ENCODE measurements at regions not wholly inside any gene's neighbourhood (a gene's known extent, or its start where the extent isn't known, plus 50 kb on each side); places are given as distances from the start of the nearest gene placed in this dataset.

- Histone ChIP-seq H3K4me2 (ENCODE audit: low read depth, low read length, poor library complexity, severe bottlenecking) (no peak overlapping the region), H3K27me3 (ENCODE audit: low read length) (no peaks in the 10 kb centered on the region), H4K20me1 (ENCODE audit: insufficient read depth, low read depth, low read length) (no peaks in the 10 kb centered on the region), H3K4me3 (ENCODE audit: low read length) (no peak overlapping the region), H3K9ac (ENCODE audit: low read length) (no peak overlapping the region), H3K4me1 (ENCODE audit: low read length) (no peaks in the 10 kb centered on the region), H3K9me2 (replicated peaks; ENCODE audit: insufficient read depth, low read length) (no peaks in the 10 kb centered on the region), H3K36me3 (ENCODE audit: insufficient read depth, low read length) (no peaks in the 10 kb centered on the region), H3K27ac (ENCODE audit: low read length) (no peak overlapping the region), H2AFZ (ENCODE audit: low read length) (no peak overlapping the region), H3K9me3 (ENCODE audit: low read length) (peaks cover 8% of the 10 kb centered on the region; the same call in 1 of the 2 replicates), H3K79me2 (ENCODE audit: low read length) (no peaks in the 10 kb centered on the region)
- DNase-seq = no peak
Measured at GRCh38 chr4:141501395-141501794, 135.0 kb upstream of the IL15 start.

DNA sequence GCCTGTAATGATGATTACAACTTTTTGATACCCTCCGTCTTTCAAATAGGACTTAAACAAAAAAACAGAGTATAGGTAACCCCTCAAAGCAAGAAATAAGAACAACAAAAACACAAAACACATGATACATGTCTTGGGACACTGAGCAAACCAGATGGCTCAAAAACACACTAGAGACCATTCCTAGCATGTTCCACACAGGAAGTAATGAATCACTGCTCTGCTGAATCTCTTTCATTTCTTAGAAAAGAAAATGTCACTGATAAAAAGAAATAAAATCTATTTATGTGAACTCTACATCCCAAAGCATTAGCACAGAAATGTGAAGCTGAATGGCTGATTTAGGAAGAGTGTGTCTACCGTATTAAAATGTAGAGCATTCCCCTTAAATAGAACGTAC lies 134.5 kb upstream of the IL15 start:
- no peaks in the 10 kb centered on the region for H4K20me1 ChIP-seq (ENCODE audit: insufficient read depth, low read depth, low read length)
- H3K27ac ChIP-seq (ENCODE audit: low read length) = no peak overlapping the region
- peaks cover 5% of the 10 kb centered on the region; the same call in 1 of the 2 replicates for H3K9me3 ChIP-seq (ENCODE audit: low read length)
- DNase-seq = no peak
- no peak overlapping the region for H3K9ac ChIP-seq (ENCODE audit: low read length)
- H3K79me2 ChIP-seq (ENCODE audit: low read length) = no peaks in the 10 kb centered on the region
- no peaks in the 10 kb centered on the region for H3K4me1 ChIP-seq (ENCODE audit: low read length)
- no peak overlapping the region for H3K4me2 ChIP-seq (ENCODE audit: low read depth, low read length, poor library complexity, severe bottlenecking)
- no peaks in the 10 kb centered on the region for H3K36me3 ChIP-seq (ENCODE audit: insufficient read depth, low read length)
- H2AFZ ChIP-seq (ENCODE audit: low read length) = no peak overlapping the region
- no peaks in the 10 kb centered on the region for H3K27me3 ChIP-seq (ENCODE audit: low read length)
- H3K4me3 ChIP-seq (ENCODE audit: low read length) = no peak overlapping the region
- H3K9me2 ChIP-seq (replicated peaks; ENCODE audit: insufficient read depth, low read length) = no peaks in the 10 kb centered on the region

- H3K9ac ChIP-seq (ENCODE audit: low read length) = no peak overlapping the region
- H3K27ac ChIP-seq (ENCODE audit: low read length) = no peak overlapping the region
- H3K9me2 ChIP-seq (replicated peaks; ENCODE audit: insufficient read depth, low read length) = no peaks in the 10 kb centered on the region
- peaks cover 5% of the 10 kb centered on the region; the same call in 1 of the 2 replicates for H3K9me3 ChIP-seq (ENCODE audit: low read length)
- no peaks in the 10 kb centered on the region for H3K27me3 ChIP-seq (ENCODE audit: low read length)
- no peaks in the 10 kb centered on the region for H3K4me1 ChIP-seq (ENCODE audit: low read length)
- no peaks in the 10 kb centered on the region for H3K36me3 ChIP-seq (ENCODE audit: insufficient read depth, low read length)
- no peak overlapping the region for H3K4me2 ChIP-seq (ENCODE audit: low read depth, low read length, poor library complexity, severe bottlenecking)
- no peak for DNase-seq
- no peaks in the 10 kb centered on the region for H4K20me1 ChIP-seq (ENCODE audit: insufficient read depth, low read depth, low read length)
- H3K4me3 ChIP-seq (ENCODE audit: low read length) = no peak overlapping the region
- H3K79me2 ChIP-seq (ENCODE audit: low read length) = no peaks in the 10 kb centered on the region
- no peak overlapping the region for H2AFZ ChIP-seq (ENCODE audit: low read length)
Measured at GRCh38 chr4:141502755-141503154, 133.6 kb upstream of the IL15 start.

GRCh38 chr4:141503260-141503659 lies 133.1 kb upstream of the IL15 start:
- Histone ChIP-seq H3K9me2 (replicated peaks; ENCODE audit: insufficient read depth, low read length) (no peaks in the 10 kb centered on the region), H3K9ac (ENCODE audit: low read length) (no peak overlapping the region), H3K27ac (ENCODE audit: low read length) (no peak overlapping the region), H3K4me2 (ENCODE audit: low read depth, low read length, poor library complexity, severe bottlenecking) (no peak overlapping the region), H3K27me3 (ENCODE audit: low read length) (no peaks in the 10 kb centered on the region), H2AFZ (ENCODE audit: low read length) (no peak overlapping the region), H3K36me3 (ENCODE audit: insufficient read depth, low read length) (no peaks in the 10 kb centered on the region), H3K9me3 (ENCODE audit: low read length) (peaks cover 5% of the 10 kb centered on the region; the same call in 1 of the 2 replicates), H3K4me1 (ENCODE audit: low read length) (no peaks in the 10 kb centered on the region), H4K20me1 (ENCODE audit: insufficient read depth, low read depth, low read length) (no peaks in the 10 kb centered on the region), H3K4me3 (ENCODE audit: low read length) (no peak overlapping the region), H3K79me2 (ENCODE audit: low read length) (no peaks in the 10 kb centered on the region)
- DNase-seq = no peak

- Histone ChIP-seq H3K9me3 (ENCODE audit: low read length) (0 out of 2 replicates have a peak, but pooled peaks cover 3% of the 10 kb centered on the region), H3K9me2 (replicated peaks; ENCODE audit: insufficient read depth, low read length) (no peaks in the 10 kb centered on the region), H3K4me2 (ENCODE audit: low read depth, low read length, poor library complexity, severe bottlenecking) (no peak overlapping the region), H3K9ac (ENCODE audit: low read length) (no peak overlapping the region), H3K27ac (ENCODE audit: low read length) (no peak overlapping the region), H3K36me3 (ENCODE audit: insufficient read depth, low read length) (no peaks in the 10 kb centered on the region), H4K20me1 (ENCODE audit: insufficient read depth, low read depth, low read length) (no peaks in the 10 kb centered on the region), H3K4me3 (ENCODE audit: low read length) (no peak overlapping the region), H2AFZ (ENCODE audit: low read length) (no peak overlapping the region), H3K4me1 (ENCODE audit: low read length) (no peaks in the 10 kb centered on the region), H3K79me2 (ENCODE audit: low read length) (no peaks in the 10 kb centered on the region), H3K27me3 (ENCODE audit: low read length) (no peaks in the 10 kb centered on the region)
- no peak for DNase-seq
Measured at GRCh38 chr4:141511055-141511454, 125.3 kb upstream of the IL15 start.

DNA sequence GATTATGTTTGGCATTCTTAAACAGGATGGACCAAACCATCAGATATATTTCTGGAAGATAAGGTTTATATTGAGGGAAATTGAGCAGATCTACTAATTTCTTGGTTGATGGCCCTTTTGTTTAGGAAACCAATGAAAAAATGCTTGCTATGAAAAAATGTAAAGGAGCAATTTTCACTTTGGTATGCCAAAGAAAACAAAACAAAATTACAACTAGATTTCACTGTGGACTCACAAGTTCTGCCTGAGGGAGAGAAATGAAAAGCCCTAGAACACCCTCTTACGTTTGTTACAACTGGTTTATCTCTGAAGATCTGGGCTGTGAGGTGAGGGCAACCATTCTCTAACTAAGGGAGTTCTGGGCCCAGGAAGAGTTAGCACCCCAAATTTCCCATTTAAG lies 122.5 kb upstream of the IL15 start:
- no peak overlapping the region for H3K4me2 ChIP-seq (ENCODE audit: low read depth, low read length, poor library complexity, severe bottlenecking)
- no peak overlapping the region for H3K27ac ChIP-seq (ENCODE audit: low read length)
- no peaks in the 10 kb centered on the region for H3K4me1 ChIP-seq (ENCODE audit: low read length)
- 0 out of 2 replicates have a peak, but pooled peaks cover 3% of the 10 kb centered on the region for H3K9me3 ChIP-seq (ENCODE audit: low read length)
- no peaks in the 10 kb centered on the region for H4K20me1 ChIP-seq (ENCODE audit: insufficient read depth, low read depth, low read length)
- no peaks in the 10 kb centered on the region for H3K27me3 ChIP-seq (ENCODE audit: low read length)
- H3K79me2 ChIP-seq (ENCODE audit: low read length) = no peaks in the 10 kb centered on the region
- no peak overlapping the region for H2AFZ ChIP-seq (ENCODE audit: low read length)
- no peak for DNase-seq
- H3K9ac ChIP-seq (ENCODE audit: low read length) = no peak overlapping the region
- no peak overlapping the region for H3K4me3 ChIP-seq (ENCODE audit: low read length)
- H3K9me2 ChIP-seq (replicated peaks; ENCODE audit: insufficient read depth, low read length) = no peaks in the 10 kb centered on the region
- no peaks in the 10 kb centered on the region for H3K36me3 ChIP-seq (ENCODE audit: insufficient read depth, low read length)

DNA sequence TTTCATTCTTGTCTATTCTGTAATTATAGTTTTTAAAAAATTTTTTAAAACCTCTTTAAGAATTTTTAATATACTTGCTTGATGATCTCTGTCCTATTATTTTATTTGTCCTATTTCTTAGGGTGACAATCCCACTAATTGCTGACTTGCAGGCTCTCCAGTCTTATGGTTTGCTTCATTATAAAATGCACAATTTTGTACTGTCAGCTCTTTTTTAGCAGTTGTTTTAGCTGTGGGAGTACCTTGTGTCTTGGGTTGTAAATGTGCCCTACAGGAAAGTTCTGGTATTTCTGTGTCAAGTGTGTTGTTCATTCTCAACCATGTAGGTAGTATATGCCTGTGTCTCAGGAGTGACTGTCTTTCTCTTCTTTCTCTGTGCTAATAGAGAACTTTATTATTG lies 118.2 kb upstream of the IL15 start:
- Histone ChIP-seq H3K36me3 (ENCODE audit: insufficient read depth, low read length) (no peaks in the 10 kb centered on the region), H3K9me2 (replicated peaks; ENCODE audit: insufficient read depth, low read length) (no peaks in the 10 kb centered on the region), H3K79me2 (ENCODE audit: low read length) (no peaks in the 10 kb centered on the region), H3K9me3 (ENCODE audit: low read length) (peaks cover 16% of the 10 kb centered on the region), H3K27ac (ENCODE audit: low read length) (no peak overlapping the region), H3K4me2 (ENCODE audit: low read depth, low read length, poor library complexity, severe bottlenecking) (no peak overlapping the region), H2AFZ (ENCODE audit: low read length) (no peak overlapping the region), H3K27me3 (ENCODE audit: low read length) (no peaks in the 10 kb centered on the region), H3K4me3 (ENCODE audit: low read length) (no peak overlapping the region), H4K20me1 (ENCODE audit: insufficient read depth, low read depth, low read length) (no peaks in the 10 kb centered on the region), H3K4me1 (ENCODE audit: low read length) (no peaks in the 10 kb centered on the region), H3K9ac (ENCODE audit: low read length) (no peak overlapping the region)
- no peak for DNase-seq

DNA sequence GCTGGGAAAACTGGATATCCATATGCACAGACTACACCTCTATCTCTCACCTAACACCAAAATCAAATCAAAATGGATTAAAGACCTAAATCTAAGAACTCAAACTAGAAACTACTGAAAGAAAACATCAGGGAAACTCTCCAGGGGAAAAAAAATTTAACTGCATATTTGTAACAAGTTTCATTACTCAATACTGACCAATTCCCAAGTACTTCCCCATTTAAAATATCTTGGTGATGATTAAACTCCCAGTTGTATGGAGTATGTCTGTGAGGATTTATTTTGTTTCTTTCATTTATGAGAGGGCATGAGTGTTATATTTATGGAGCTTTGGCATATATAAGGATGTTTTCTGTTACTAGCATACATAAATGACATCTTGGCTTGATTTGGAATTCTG lies 112.3 kb upstream of the IL15 start:
- no peaks in the 10 kb centered on the region for H3K36me3 ChIP-seq (ENCODE audit: insufficient read depth, low read length)
- H2AFZ ChIP-seq (ENCODE audit: low read length) = no peak overlapping the region
- H3K9me3 ChIP-seq (ENCODE audit: low read length) = peaks cover 29% of the 10 kb centered on the region
- H3K9ac ChIP-seq (ENCODE audit: low read length) = no peak overlapping the region
- H3K27me3 ChIP-seq (ENCODE audit: low read length) = no peaks in the 10 kb centered on the region
- no peaks in the 10 kb centered on the region for H3K9me2 ChIP-seq (replicated peaks; ENCODE audit: insufficient read depth, low read length)
- no peaks in the 10 kb centered on the region for H3K4me1 ChIP-seq (ENCODE audit: low read length)
- H4K20me1 ChIP-seq (ENCODE audit: insufficient read depth, low read depth, low read length) = no peaks in the 10 kb centered on the region
- no peak overlapping the region for H3K4me3 ChIP-seq (ENCODE audit: low read length)
- H3K27ac ChIP-seq (ENCODE audit: low read length) = no peak overlapping the region
- H3K4me2 ChIP-seq (ENCODE audit: low read depth, low read length, poor library complexity, severe bottlenecking) = no peak overlapping the region
- no peaks in the 10 kb centered on the region for H3K79me2 ChIP-seq (ENCODE audit: low read length)
- DNase-seq = no peak

DNA sequence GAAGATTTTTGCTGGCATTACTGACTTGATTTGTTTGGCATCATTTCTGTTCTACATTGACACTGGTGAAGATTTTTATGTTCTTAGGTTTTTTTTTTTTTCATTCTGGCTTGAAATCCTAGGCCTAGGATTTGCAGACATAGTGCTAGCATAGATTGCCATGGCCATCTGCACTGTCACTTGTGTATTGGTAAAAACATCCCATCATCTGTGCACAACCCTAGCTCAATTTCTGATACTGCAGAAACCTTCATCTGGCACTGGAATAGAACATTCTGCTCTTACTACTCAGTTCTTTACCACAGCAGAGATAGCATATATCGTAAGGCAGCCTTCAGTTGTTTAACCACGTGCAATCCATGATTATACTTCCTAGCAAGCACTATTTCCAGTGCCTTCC lies 111.5 kb upstream of the IL15 start:
- H3K9ac ChIP-seq (ENCODE audit: low read length) = no peak overlapping the region
- no peak for DNase-seq
- no peaks in the 10 kb centered on the region for H3K36me3 ChIP-seq (ENCODE audit: insufficient read depth, low read length)
- H3K27ac ChIP-seq (ENCODE audit: low read length) = no peak overlapping the region
- H4K20me1 ChIP-seq (ENCODE audit: insufficient read depth, low read depth, low read length) = no peaks in the 10 kb centered on the region
- no peaks in the 10 kb centered on the region for H3K27me3 ChIP-seq (ENCODE audit: low read length)
- no peaks in the 10 kb centered on the region for H3K9me2 ChIP-seq (replicated peaks; ENCODE audit: insufficient read depth, low read length)
- no peaks in the 10 kb centered on the region for H3K79me2 ChIP-seq (ENCODE audit: low read length)
- H3K4me3 ChIP-seq (ENCODE audit: low read length) = no peak overlapping the region
- no peak overlapping the region for H3K4me2 ChIP-seq (ENCODE audit: low read depth, low read length, poor library complexity, severe bottlenecking)
- H2AFZ ChIP-seq (ENCODE audit: low read length) = no peak overlapping the region
- no peaks in the 10 kb centered on the region for H3K4me1 ChIP-seq (ENCODE audit: low read length)
- H3K9me3 ChIP-seq (ENCODE audit: low read length) = peaks cover 28% of the 10 kb centered on the region
